ENCODE measurements at regions not wholly inside any gene's neighbourhood (a gene's known extent, or its start where the extent isn't known, plus 50 kb on each side); places are given as distances from the start of the nearest gene placed in this dataset.

DNA sequence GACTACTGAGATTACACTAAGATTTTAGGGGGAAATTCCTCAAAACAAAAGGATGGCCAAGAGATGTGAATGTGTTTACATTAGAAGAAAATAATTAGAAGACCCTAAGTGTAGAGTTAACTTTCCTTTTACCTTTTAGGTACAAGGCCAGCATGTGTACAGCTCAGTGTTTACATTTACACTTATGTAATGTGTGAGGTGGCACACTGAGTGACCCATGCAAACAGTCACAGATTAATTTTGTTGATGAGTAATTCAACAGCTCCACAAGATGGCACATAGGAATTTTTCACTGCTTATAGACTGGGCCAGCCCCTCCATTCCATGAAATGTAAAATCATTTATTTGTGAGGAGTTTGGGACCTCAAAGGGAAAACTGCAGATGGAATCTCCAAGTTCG lies 90.1 kb upstream of the SLC12A2 start:
- Histone ChIP-seq H3K36me3 (replicated peaks; ENCODE audit: control insufficient read depth, insufficient read depth, low read length) (no peaks in the 10 kb centered on the region), H3K4me3 (ENCODE audit: insufficient read depth, low read depth, low read length) (no peak overlapping the region), H3K27me3 (ENCODE audit: control insufficient read depth, insufficient read depth, low read length) (no peaks in the 10 kb centered on the region)
- no peak for DNase-seq

GRCh38 chr5:127994087-127994660 lies 89.4 kb upstream of the SLC12A2 start:
- H3K27me3 ChIP-seq (ENCODE audit: control insufficient read depth, insufficient read depth, low read length), result no peaks in the 10 kb centered on the region
- no peak for DNase-seq
- H3K4me3 ChIP-seq (ENCODE audit: insufficient read depth, low read depth, low read length), result no peak overlapping the region
- H3K36me3 ChIP-seq (replicated peaks; ENCODE audit: control insufficient read depth, insufficient read depth, low read length), result no peaks in the 10 kb centered on the region

GRCh38 chr5:127995556-127995955 lies 88.0 kb upstream of the SLC12A2 start:
- DNase-seq, result no peak
- Histone ChIP-seq H3K27me3 (ENCODE audit: control insufficient read depth, insufficient read depth, low read length) (no peaks in the 10 kb centered on the region), H3K36me3 (replicated peaks; ENCODE audit: control insufficient read depth, insufficient read depth, low read length) (no peaks in the 10 kb centered on the region), H3K4me3 (ENCODE audit: insufficient read depth, low read depth, low read length) (no peak overlapping the region)

- Histone ChIP-seq H3K36me3 (replicated peaks; ENCODE audit: control insufficient read depth, insufficient read depth, low read length) (no peaks in the 10 kb centered on the region), H3K4me3 (ENCODE audit: insufficient read depth, low read depth, low read length) (no peak overlapping the region), H3K27me3 (ENCODE audit: control insufficient read depth, insufficient read depth, low read length) (no peaks in the 10 kb centered on the region)
- DNase-seq, result no peak
Measured at GRCh38 chr5:127997201-127997704, 86.3 kb upstream of the SLC12A2 start.

GRCh38 chr5:127998950-127999615 lies 84.5 kb upstream of the SLC12A2 start:
- no peak for DNase-seq
- no peaks in the 10 kb centered on the region for H3K27me3 ChIP-seq (ENCODE audit: control insufficient read depth, insufficient read depth, low read length)
- H3K36me3 ChIP-seq (replicated peaks; ENCODE audit: control insufficient read depth, insufficient read depth, low read length), result no peaks in the 10 kb centered on the region
- H3K4me3 ChIP-seq (ENCODE audit: insufficient read depth, low read depth, low read length), result no peak overlapping the region

DNA sequence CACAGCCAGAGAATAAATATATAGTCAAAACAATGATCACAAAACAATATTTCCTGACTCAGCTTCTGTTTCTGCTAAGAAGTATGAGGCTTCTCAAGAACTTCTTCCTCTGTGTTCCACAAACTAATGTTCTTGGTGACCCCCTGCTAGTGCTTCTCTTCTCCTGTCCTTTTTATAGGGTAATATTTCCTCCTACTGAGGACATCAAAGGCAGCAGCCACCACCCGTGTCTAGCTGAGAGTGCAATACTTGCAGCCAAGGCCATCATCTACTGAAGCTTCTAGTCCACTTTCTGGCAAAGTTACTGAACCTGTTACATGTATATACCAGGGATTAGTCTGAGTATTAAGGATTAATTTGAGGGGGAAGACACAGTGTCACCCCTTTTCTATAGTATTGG lies 83.7 kb upstream of the SLC12A2 start:
- Histone ChIP-seq H3K27me3 (ENCODE audit: control insufficient read depth, insufficient read depth, low read length) (no peaks in the 10 kb centered on the region), H3K4me3 (ENCODE audit: insufficient read depth, low read depth, low read length) (no peak overlapping the region), H3K36me3 (replicated peaks; ENCODE audit: control insufficient read depth, insufficient read depth, low read length) (no peaks in the 10 kb centered on the region)
- DNase-seq, result no peak

DNA sequence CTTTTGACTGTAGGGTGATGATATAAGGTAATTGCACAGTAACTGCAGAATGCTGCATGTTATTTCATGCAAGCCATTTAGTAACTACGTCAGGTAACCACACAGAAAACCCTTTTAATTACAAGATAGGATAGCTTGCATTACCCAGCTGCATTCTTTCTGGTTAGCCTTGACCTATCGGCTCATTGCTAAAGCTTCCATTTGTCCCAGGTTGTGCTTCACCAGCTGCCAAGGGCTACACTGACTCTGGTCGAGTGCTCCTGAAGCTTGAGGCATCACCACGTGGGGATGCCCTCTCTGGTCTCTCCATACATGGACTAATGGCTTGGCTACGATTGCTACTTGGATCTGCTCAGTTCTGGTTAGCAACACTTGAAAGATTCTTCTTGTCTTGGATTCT lies 81.1 kb upstream of the SLC12A2 start:
- Histone ChIP-seq H3K4me3 (ENCODE audit: insufficient read depth, low read depth, low read length) (no peak overlapping the region), H3K36me3 (replicated peaks; ENCODE audit: control insufficient read depth, insufficient read depth, low read length) (no peaks in the 10 kb centered on the region), H3K27me3 (ENCODE audit: control insufficient read depth, insufficient read depth, low read length) (no peaks in the 10 kb centered on the region)
- DNase-seq, result no peak

DNA sequence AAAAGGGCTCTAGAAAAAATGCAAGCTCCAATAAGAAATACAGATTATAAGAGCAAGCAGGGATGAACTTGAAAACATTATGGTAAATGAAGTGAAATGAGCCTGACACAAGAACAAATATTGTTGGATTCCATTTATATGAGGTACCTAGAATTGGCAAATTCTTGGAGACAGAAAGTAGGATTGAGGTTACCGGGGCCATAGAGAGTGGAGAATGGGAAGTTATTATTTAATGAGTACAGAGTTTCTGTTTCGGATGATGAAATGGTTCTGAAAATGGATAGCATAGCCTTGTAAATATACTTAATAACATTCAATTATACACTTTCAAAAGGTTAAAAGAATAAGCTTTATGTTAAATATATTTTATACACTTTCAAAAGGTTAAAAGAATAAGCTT lies 75.6 kb upstream of the SLC12A2 start:
- no peak for DNase-seq
- Histone ChIP-seq H3K36me3 (replicated peaks; ENCODE audit: control insufficient read depth, insufficient read depth, low read length) (no peaks in the 10 kb centered on the region), H3K4me3 (ENCODE audit: insufficient read depth, low read depth, low read length) (no peak overlapping the region), H3K27me3 (ENCODE audit: control insufficient read depth, insufficient read depth, low read length) (no peaks in the 10 kb centered on the region)

- DNase-seq, result peak; percentile 1
- H3K4me3 ChIP-seq (ENCODE audit: insufficient read depth, low read depth, low read length), result no peak overlapping the region
- no peaks in the 10 kb centered on the region for H3K27me3 ChIP-seq (ENCODE audit: control insufficient read depth, insufficient read depth, low read length)
- no peaks in the 10 kb centered on the region for H3K36me3 ChIP-seq (replicated peaks; ENCODE audit: control insufficient read depth, insufficient read depth, low read length)
Measured at GRCh38 chr5:128009403-128009802, 74.2 kb upstream of the SLC12A2 start.

DNA sequence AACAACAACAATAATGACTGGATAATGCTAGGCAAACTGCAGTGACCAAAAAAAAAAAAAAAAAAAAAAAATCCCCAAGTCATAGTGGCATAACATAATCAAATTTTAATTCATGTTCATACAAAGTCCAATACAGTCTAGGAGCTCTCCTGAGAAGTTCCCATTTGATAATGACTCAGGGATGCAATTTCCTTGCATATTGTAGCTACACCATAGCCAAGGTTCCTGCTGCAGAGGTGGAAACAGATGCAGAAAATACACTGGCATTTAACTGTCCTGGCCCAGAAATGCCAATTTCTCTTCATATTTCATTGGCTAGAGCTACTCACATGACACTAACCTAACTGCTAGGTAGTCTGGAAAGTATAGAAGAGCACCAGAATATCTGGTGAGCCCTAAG lies 72.2 kb upstream of the SLC12A2 start:
- H3K36me3 ChIP-seq (replicated peaks; ENCODE audit: control insufficient read depth, insufficient read depth, low read length), result no peaks in the 10 kb centered on the region
- no peak for DNase-seq
- no peaks in the 10 kb centered on the region for H3K27me3 ChIP-seq (ENCODE audit: control insufficient read depth, insufficient read depth, low read length)
- no peak overlapping the region for H3K4me3 ChIP-seq (ENCODE audit: insufficient read depth, low read depth, low read length)

DNA sequence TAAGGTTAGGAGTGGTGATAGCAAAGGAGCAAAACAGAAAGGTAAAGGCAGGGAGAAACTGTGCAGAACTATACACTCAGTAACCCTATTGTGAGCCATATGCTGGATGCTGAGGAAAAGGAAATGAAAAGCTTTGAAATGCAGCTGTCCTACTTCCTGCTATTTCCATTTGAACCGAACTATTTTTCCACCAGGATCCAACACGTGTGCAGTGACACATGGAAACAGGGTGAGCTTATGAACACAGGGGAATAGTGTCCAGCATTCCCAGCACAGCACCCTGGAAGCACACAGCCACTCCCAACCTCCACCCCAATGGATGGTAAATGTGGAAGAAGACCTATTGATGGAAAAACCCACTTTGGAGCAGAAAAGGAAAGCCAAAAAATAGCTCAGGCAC lies 69.0 kb upstream of the SLC12A2 start:
- Histone ChIP-seq H3K27me3 (ENCODE audit: control insufficient read depth, insufficient read depth, low read length) (no peaks in the 10 kb centered on the region), H3K36me3 (replicated peaks; ENCODE audit: control insufficient read depth, insufficient read depth, low read length) (no peaks in the 10 kb centered on the region), H3K4me3 (ENCODE audit: insufficient read depth, low read depth, low read length) (no peak overlapping the region)
- DNase-seq, result no peak

- Histone ChIP-seq H3K4me3 (ENCODE audit: insufficient read depth, low read depth, low read length) (no peak overlapping the region), H3K36me3 (replicated peaks; ENCODE audit: control insufficient read depth, insufficient read depth, low read length) (no peaks in the 10 kb centered on the region), H3K27me3 (ENCODE audit: control insufficient read depth, insufficient read depth, low read length) (no peaks in the 10 kb centered on the region)
- DNase-seq, result no peak
Measured at GRCh38 chr5:128015478-128015877, 68.1 kb upstream of the SLC12A2 start.

GRCh38 chr5:128015978-128016377 lies 67.6 kb upstream of the SLC12A2 start:
- no peaks in the 10 kb centered on the region for H3K36me3 ChIP-seq (replicated peaks; ENCODE audit: control insufficient read depth, insufficient read depth, low read length)
- no peaks in the 10 kb centered on the region for H3K27me3 ChIP-seq (ENCODE audit: control insufficient read depth, insufficient read depth, low read length)
- DNase-seq, result no peak
- H3K4me3 ChIP-seq (ENCODE audit: insufficient read depth, low read depth, low read length), result no peak overlapping the region

DNA sequence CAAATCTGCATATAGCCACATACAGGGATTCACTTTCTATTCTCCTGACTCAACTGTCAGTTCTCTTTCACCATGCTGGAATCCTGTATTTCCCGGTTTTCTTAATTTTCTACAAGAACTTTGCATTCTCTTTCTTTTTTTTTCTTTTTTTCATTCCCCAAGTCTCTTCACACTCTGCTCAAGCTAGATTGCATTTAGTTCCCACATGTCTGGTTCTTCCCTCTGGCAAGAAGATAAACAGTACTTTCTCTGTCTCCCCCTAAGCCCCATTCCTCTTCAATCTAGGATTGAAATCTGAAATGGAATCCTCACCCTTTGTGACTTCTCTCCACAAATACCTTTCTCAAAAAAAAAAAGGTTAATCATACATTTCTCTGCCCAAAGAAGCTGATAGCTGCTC lies 64.2 kb upstream of the SLC12A2 start:
- Histone ChIP-seq H3K27me3 (ENCODE audit: control insufficient read depth, insufficient read depth, low read length) (no peaks in the 10 kb centered on the region), H3K4me3 (ENCODE audit: insufficient read depth, low read depth, low read length) (no peak overlapping the region), H3K36me3 (replicated peaks; ENCODE audit: control insufficient read depth, insufficient read depth, low read length) (no peaks in the 10 kb centered on the region)
- DNase-seq, result no peak

- no peak for DNase-seq
- Histone ChIP-seq H3K4me3 (ENCODE audit: insufficient read depth, low read depth, low read length) (no peak overlapping the region), H3K27me3 (ENCODE audit: control insufficient read depth, insufficient read depth, low read length) (no peaks in the 10 kb centered on the region), H3K36me3 (replicated peaks; ENCODE audit: control insufficient read depth, insufficient read depth, low read length) (no peaks in the 10 kb centered on the region)
Measured at GRCh38 chr5:128020012-128020411, 63.6 kb upstream of the SLC12A2 start.

GRCh38 chr5:128021411-128021810 lies 62.2 kb upstream of the SLC12A2 start:
- DNase-seq, result no peak
- Histone ChIP-seq H3K4me3 (ENCODE audit: insufficient read depth, low read depth, low read length) (no peak overlapping the region), H3K27me3 (ENCODE audit: control insufficient read depth, insufficient read depth, low read length) (no peaks in the 10 kb centered on the region), H3K36me3 (replicated peaks; ENCODE audit: control insufficient read depth, insufficient read depth, low read length) (no peaks in the 10 kb centered on the region)

Measured in H7 (cell line).